Activated effector memory CD4-positive, alpha-beta T cell treated with anti-CD3 and anti-CD28 coated beads, Interleukin-2, amount 50 U/mL, for 16 hours (primary cell): ENCODE measurements at regions not wholly inside any gene's neighbourhood (a gene's known extent, or its start where the extent isn't known, plus 50 kb on each side); places are given as distances from the start of the nearest gene placed in this dataset.
"Not testable (repeated sequence)": the region's sequence is repeated elsewhere in the genome, so short reads cannot be mapped to it uniquely, and the experiment has no call there.

Source experiments
- DNase-seq: peaks from one replicate; pipeline ENCODE4 v3.0.0-alpha.2; 2020

- no peak for DNase-seq
Observed at GRCh38 chr2:7732497-7732896, 815.3 kb downstream of the RNF144A start.

GRCh38 chr2:7736646-7737305, 819.6 kb downstream of the RNF144A start:
- DNase-seq, result no peak

DNA sequence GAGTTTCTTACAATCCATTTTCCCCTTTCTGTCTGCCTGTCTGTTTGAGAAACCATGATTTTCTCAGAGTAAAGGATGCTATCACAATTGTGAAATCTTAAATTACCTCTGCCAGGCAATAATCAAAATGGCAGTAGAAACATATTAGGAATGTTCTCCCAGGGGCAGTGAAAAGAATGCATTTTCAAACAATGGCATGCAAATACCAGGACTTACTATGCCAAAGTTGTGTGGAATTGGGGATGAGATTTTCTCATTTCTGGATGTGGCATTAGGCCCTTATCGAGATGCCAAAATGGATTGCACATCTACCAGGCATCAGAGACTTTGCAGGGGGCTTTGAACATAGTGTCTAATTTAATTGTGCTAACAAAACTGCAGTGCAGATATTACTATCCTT, 821.4 kb downstream of the RNF144A start:
- no peak for DNase-seq

GRCh38 chr2:7740114-7740513, 822.9 kb downstream of the RNF144A start:
- DNase-seq, result no peak

- DNase-seq, result no peak
Observed at GRCh38 chr2:7742301-7742700, 825.1 kb downstream of the RNF144A start.

GRCh38 chr2:7744827-7745226, 827.6 kb downstream of the RNF144A start:
- DNase-seq, result no peak

- DNase-seq, result no peak
Observed at GRCh38 chr2:7745369-7745768, 828.2 kb downstream of the RNF144A start.

DNA sequence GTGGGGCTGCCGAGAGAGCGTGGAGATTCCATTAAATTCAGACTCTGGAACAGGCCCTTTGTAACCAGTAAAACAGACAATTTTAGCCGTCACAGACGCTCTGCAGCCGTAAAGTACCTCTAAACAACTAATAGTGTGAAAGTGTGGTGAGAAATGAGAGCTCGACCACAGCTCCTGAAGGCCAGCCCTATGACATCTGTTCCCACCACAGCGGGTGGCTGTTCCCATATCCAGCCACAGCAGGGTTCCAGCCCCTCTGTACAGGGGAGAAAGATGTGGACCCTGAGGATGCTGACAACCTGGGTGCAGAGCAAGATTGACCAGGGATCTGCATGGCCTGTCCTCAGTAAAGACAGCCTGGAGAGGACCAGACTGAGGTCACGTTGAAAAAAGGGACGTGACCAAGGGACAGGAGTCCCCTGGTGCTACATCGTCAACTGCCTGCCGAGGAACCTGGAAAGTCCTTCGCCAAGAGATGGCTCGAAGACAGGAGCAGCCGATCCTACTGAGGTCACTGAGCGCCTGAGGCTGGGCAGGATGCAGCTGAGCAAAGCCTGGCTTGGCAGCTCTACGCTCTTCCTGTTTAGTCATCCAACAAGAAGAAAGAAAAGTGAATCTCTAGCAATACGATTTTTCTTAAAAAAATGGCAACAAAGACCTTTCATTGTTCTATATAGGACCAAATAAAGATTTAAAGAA, 831.7 kb downstream of the RNF144A start:
- DNase-seq, result no peak

DNA sequence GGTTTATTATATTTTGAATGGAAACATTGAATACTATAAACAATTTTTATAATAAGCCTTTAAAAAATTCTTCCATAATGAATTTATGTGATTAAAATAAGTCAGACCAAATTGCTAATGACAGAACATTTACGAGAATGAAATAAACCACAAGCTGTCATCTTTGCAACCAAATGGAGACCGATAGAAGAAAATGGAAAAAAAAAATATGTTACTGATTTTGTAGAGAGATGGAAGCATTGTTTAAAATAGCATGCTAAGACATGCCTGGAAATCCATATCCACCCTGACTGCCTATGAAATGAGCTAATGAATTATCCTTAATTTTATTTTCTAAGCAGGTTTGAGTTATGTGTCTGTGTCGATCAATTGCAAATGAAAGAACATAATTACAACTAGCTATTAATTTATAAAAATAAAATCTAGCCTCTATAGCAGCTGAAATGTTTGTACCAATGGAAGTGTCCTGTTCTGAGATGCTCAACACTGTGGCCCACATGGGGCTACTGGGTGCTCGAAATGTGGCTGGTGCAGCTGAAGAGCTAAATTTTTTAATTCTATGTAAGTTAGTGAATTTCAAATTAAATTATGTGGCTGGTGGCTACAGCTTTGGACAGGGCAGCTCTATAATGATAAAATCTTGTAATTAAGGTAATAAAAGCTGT, 832.8 kb downstream of the RNF144A start:
- no peak for DNase-seq

GRCh38 chr2:7752291-7752690, 835.1 kb downstream of the RNF144A start:
- no peak for DNase-seq

DNA sequence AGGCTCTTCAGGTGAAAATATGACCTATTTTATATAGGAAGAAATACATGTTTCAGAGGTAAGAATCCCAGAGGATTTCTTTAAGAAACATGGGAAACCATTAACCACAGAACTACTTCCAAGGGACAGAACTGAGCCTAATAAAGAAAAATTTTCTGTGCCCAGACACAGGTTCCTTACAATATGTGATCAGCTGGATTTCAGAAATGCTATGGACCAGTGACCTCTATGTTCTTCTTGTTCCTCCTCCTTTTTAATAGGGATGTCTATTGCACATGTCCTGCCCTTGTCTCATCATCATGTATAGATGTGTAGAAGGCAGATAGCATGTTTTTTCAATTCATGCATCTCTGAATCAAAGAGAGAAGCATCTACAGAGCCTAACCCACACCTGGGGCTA, 836.6 kb downstream of the RNF144A start:
- DNase-seq, result no peak

- DNase-seq, result no peak
Observed at GRCh38 chr2:7755879-7756278, 838.7 kb downstream of the RNF144A start.

DNA sequence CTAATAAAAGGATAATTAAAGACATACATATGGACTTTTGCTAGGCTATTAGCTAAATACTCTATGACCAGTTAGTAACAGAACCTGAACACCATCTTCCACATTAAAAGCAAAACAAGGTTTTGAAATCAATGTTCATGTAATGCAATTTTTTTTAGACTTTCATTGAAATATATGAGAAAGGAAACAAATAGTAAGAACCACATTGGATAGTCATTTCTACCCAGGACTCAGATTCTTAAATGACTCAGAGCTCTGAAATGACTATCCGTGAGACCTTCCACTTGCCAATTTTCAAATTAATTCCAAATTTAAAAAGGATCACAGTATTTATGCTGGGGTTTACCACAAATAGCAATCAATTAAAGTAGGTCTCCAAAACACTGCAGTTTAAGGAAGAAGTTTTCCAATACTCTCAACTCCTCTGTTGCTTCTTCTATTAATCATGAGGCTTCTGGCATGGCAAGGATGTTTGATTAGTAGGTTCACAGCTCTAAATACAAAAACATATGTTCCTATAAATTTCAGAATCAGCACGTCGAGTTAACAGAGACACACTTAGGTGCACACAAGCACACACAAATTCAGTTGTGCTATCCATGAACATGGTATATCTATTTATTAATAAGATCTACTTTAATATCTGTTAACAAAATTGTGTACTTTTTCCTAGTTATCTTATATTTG, 841.0 kb downstream of the RNF144A start:
- no peak for DNase-seq

GRCh38 chr2:7759898-7760297, 842.7 kb downstream of the RNF144A start:
- no peak for DNase-seq

DNA sequence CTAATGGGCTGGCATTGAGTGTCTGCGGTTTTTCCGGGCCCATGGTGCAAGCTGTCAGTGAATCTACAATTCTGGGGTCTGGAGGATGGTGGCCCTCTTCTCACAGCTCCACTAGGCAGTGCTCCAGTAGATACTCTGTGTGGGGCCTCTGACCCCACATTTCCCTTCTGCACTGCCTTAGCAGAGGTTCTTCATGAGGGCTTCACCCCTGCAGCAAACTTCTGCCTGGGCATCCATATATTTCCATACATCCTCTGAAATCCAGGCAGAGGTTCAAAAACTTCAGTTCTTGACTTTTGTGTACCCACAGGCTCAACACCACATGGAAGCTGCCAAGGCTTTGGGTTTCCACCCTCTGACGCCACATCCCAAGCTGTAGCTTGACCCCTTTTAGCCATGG, 846.2 kb downstream of the RNF144A start:
- not testable (repeated sequence) for DNase-seq

GRCh38 chr2:7765236-7765635, 848.0 kb downstream of the RNF144A start:
- DNase-seq, result no peak

DNA sequence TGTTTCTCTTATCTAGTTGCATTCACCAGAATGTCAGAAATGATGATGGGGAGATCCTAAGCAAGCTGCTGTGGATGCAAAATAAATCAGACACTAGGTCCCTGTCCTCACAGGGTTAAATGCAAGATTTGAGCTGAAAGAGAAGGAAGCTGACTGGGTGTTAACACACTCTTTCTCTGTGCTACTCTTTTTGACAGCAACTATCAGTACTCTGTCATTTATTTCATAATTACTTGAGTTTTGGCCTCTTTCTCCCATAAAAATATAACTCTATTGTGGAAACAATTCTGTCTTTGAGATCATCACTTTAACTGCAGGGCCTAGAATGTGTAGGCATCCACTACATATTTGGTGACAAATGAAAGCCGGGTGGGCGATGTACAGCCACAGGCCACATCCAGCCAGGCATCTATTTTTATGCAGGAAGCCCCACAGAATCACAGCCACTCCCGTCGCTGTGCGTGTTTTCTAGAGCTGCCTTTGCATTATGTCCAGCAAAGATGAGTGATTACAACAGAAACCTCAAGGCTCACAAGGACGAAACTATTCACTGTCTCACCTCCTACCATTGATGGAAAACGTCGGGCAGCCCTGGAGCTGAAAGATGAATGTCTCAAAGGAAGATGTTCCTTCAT, 849.0 kb downstream of the RNF144A start:
- DNase-seq, result no peak

- no peak for DNase-seq
Observed at GRCh38 chr2:7766978-7767565, 849.9 kb downstream of the RNF144A start.

DNA sequence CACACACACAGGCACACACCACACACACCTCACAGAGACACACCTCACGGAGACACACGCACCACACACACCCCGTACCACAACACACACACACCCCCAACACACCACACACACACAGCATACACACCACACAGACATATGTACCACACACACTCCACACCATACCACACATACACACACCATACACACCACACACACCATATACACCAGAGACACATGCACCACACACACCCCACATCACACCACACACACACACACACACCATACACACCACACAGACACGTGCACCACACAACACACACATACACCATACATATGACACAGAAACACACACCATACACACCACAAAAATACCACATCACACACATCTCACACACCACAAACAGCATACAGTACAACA, 850.7 kb downstream of the RNF144A start:
- DNase-seq, result no peak

- DNase-seq, result no peak
Observed at GRCh38 chr2:7771781-7772180, 854.6 kb downstream of the RNF144A start.

DNA sequence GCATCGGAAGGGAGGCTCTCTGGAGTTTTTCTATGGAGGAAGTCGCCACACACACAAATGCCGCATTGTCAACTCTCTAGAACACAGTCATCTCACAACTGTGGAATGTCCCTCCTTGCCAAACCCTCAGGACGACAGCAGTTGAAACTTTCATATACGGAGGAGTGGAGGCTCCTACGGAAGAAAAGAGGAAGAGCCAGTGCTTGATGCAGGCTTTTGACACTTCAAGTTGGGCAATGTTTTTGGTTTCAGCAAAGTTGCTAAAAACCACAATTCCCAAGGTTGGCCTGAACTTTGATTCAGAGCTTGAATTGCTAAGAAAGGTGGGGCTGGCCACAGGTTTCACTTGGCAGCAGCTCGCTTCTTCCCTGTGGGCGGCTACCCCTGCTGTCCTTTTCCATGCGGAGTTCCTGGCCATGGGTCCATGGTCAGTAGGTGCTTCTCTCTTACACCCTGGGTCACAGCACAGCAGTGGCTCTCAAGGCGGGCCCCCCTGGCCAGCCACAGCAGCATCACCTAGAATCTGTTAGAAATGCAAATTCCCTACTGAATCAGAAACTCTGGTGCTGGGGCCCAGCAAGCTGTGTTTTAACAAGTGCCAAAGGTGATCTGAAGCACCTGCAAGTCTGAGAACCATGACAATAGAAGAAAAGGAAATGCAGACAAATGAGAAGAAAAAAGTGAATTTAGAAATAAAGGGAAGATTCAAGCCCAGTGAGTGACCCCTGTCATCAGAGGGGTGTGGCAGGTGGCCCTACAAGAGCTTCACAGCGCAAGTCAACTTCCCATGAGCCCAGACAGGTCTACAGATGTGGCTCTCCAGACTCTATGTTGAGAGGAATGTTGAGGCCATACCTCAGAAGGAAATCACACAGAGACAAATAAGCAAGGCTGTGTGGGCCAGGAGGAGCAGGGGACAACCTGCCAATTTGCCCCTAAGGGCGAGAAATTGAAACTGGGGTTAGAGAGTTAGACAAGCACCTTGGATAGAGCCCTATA, 856.4 kb downstream of the RNF144A start:
- no peak for DNase-seq
